PC-9 (cell line): ENCODE measurements at regions not wholly inside any gene's neighbourhood (a gene's known extent, or its start where the extent isn't known, plus 50 kb on each side); places are given as distances from the start of the nearest gene placed in this dataset.

Source experiments
- EZH2 ChIP-seq: fragments of 200-600 bp; sonication (generic); IDR thresholded peaks from 2 replicates; pipeline ENCODE4 v1.8.0; 2017; ENCODE audit warnings: antibody characterized with exemption, low read depth
- TF ChIP-seq, protein P1 (sequence below): fragments of 200-600 bp; sonication (generic); conservative IDR thresholded peaks from 2 replicates; pipeline ENCODE4 v1.6.1; 2017; ENCODE audit warnings: mixed run types, antibody characterized with exemption, mild to moderate bottlenecking, moderate library complexity

DNA sequence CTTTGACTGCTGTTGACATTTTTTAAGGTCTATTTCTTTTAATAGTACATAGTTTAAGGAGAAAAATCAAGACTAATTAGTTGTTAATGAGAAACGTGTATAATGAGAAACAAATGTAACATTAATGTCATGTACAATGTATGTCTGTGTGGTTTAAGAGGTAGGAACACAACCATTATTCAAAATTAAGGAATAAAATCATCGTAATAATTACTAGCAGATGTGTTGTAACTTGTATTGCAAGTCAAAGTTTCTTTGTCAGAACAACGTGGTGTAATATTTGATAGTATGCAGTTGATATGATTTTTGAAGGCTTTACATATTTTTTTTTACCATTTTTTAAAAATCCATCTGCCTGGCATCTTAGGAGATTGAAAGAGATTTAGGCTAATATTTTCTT, 120.2 kb upstream of the ARRDC3 start:
- TF ChIP-seq EZH2: no peak
- TF ChIP-seq, protein P1, sequence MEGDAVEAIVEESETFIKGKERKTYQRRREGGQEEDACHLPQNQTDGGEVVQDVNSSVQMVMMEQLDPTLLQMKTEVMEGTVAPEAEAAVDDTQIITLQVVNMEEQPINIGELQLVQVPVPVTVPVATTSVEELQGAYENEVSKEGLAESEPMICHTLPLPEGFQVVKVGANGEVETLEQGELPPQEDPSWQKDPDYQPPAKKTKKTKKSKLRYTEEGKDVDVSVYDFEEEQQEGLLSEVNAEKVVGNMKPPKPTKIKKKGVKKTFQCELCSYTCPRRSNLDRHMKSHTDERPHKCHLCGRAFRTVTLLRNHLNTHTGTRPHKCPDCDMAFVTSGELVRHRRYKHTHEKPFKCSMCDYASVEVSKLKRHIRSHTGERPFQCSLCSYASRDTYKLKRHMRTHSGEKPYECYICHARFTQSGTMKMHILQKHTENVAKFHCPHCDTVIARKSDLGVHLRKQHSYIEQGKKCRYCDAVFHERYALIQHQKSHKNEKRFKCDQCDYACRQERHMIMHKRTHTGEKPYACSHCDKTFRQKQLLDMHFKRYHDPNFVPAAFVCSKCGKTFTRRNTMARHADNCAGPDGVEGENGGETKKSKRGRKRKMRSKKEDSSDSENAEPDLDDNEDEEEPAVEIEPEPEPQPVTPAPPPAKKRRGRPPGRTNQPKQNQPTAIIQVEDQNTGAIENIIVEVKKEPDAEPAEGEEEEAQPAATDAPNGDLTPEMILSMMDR: no peak
